ENCODE measurements at regions not wholly inside any gene's neighbourhood (a gene's known extent, or its start where the extent isn't known, plus 50 kb on each side); places are given as distances from the start of the nearest gene placed in this dataset.

GRCh38 chr1:187143783-187144182 lies 315.0 kb downstream of the PLA2G4A start:
- no peak for TF ChIP-seq EZH2 (IDR thresholded peaks at IDR 0.05; ENCODE audit: borderline replicate concordance, low read length)
- TF ChIP-seq, protein P1, sequence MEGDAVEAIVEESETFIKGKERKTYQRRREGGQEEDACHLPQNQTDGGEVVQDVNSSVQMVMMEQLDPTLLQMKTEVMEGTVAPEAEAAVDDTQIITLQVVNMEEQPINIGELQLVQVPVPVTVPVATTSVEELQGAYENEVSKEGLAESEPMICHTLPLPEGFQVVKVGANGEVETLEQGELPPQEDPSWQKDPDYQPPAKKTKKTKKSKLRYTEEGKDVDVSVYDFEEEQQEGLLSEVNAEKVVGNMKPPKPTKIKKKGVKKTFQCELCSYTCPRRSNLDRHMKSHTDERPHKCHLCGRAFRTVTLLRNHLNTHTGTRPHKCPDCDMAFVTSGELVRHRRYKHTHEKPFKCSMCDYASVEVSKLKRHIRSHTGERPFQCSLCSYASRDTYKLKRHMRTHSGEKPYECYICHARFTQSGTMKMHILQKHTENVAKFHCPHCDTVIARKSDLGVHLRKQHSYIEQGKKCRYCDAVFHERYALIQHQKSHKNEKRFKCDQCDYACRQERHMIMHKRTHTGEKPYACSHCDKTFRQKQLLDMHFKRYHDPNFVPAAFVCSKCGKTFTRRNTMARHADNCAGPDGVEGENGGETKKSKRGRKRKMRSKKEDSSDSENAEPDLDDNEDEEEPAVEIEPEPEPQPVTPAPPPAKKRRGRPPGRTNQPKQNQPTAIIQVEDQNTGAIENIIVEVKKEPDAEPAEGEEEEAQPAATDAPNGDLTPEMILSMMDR (IDR thresholded peaks at IDR 0.05; ENCODE audit: low read length), result no peak
